HTR-8/SVneo (cell line): ENCODE measurements at regions not wholly inside any gene's neighbourhood (a gene's known extent, or its start where the extent isn't known, plus 50 kb on each side); places are given as distances from the start of the nearest gene placed in this dataset.
A peak's percentile ranks its signal among the peaks of the same experiment; 100 is the strongest.

Experiments
- DNase-seq: peaks from one replicate; pipeline ENCODE4 v3.0.0; 2011; ENCODE audit warnings: low spot score, mixed read lengths; ENCODE audit not compliant: insufficient read length
- FAIRE-seq: peaks from 2 replicates; lab custom pipeline; 2011; peaks lifted over from hg19 to GRCh38; lab: Jason Lieb, UNC

- FAIRE-seq: no peak
Observed at GRCh38 chr10:78851647-78852046, 217.1 kb upstream of the ZMIZ1 start.

GRCh38 chr10:78852466-78853240, 216.1 kb upstream of the ZMIZ1 start:
- FAIRE-seq (no peak), DNase-seq (no peak)

More at GRCh38 chr10:78851647-78852046, 217.1 kb upstream of the ZMIZ1 start:
- no peak for DNase-seq

DNA sequence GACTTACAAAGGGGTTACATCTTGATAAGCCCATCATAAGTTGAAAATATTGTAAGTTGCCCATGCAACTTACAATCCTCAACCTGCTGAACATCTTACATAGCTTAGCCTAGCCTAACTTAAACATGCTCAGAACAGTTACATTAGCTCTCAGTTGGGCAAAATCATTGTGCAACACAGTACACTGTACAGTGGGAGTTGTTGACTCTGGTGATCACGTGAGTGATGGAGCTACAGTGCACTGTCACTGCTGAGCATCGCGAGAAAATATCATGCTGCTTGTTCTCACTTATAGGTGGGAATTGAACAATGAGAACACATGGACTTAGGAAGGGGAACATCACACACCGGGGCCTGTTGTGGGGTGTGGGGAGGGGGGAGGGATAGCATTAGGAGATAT, 214.9 kb upstream of the ZMIZ1 start:
- FAIRE-seq: peak; percentile 83
- no peak for DNase-seq

GRCh38 chr10:78856421-78856820, 212.3 kb upstream of the ZMIZ1 start:
- FAIRE-seq: no peak
- no peak for DNase-seq

DNA sequence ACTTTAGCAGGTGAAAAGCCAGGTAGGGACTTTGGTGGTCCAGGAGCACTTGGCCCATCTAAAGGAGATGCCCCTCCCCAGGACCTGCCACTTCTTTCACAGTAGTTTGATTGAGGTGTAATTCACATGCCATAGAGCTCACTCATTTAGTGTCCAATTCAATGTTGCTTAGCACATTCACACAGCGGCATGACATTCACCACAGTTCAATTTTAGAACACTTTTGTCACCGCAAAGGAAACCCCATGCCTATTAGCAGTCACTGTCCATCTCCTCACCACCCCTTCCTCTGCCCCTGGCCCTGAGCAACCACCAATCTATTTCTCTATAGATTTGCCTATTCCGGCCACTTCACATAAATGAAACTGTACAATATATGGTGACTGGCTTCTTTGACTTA, 211.6 kb upstream of the ZMIZ1 start:
- no peak for DNase-seq
- FAIRE-seq: no peak

DNA sequence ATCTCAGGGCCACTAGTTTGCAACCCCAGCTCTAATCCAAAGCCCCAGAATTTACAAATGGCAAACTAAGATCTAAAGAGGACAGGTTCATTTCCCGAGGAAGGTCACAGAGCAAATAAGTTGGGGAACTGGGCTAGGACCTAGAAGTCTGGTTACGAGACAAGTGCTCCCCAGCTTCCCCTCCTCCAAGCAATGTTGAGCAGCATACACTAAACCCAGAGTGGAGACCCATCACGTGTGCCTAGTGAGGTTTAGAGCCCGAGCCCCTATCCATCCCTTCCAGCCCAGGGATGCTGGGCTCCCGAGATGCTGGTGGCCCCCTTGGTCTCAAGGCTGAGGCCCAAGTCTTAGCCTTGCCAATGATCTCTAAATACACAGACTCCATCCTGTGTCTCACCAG, 209.5 kb upstream of the ZMIZ1 start:
- no peak for DNase-seq
- FAIRE-seq: no peak

GRCh38 chr10:78859769-78860168, 209.0 kb upstream of the ZMIZ1 start:
- FAIRE-seq: no peak
- no peak for DNase-seq

DNA sequence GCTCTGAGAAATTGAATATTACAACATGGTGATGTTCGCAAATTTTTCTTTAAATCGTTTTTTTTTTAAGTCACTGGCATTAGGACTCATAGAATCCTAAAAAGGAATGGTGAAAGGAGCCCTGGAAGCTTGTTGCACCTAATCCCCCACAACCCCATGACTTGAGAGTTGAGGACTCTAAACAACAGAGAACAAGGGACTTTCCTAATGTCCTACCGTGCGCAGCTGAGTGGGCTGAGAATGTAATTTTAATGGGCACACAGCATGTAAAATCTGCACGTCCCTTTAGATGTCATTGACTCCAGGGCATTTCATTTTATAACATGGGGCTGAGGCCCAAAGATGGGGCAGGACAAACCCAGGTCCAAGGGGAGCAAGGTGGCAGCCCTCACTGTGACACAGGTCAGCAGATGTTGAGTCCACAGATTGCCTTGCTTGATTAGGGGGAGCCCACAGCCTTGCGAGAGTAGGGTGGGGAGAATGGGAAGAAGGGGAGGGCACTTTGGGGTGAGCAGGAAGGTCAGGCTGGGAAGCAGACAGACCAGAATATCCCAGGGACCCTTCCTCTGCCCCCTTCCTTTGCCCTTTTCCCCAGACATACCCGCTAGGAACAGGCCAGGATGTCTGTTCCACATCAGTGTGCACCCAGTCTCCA, 208.4 kb upstream of the ZMIZ1 start:
- no peak for FAIRE-seq
- DNase-seq: no peak

DNA sequence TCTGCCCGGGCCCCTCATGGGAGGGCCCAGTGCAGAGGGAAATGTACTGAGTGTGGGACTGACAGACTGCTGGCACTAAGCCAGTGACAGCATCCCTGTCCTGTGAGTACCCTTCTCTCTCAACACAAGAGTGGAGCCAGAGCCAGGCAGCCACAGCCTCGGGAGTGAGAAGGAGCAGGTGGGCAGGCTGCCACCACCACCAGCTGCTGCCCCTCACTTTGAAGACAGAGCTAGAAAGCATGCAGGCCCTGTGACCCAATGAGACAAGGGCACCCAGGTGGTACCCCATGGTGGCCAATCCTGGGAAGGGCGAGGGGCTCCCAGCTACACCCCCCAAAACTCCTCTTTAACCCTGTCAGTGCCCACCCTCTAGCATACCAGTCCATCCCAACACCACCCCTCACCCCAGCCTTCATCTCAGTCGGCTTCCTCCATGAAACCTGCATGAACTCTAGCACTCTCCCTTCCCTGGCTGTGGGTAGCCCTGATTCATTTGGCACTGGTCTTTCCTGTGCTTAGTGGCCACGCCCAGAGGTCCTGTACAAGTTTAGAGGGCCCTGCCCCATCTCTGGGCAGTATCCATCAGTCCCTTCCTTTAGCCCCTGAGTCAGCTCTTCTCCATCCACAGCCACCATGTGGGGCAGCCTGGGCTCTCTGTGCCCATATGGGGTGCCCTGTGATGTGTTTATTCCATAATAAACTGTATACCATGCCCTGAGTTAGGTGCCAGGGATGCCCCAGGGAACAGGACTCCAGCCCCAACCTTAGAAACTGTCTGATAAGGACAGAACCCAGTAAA, 207.0 kb upstream of the ZMIZ1 start:
- FAIRE-seq: no peak
- DNase-seq: no peak

- DNase-seq: no peak
- FAIRE-seq: no peak
Observed at GRCh38 chr10:78862328-78862640, 206.5 kb upstream of the ZMIZ1 start.

GRCh38 chr10:78863140-78863905, 205.4 kb upstream of the ZMIZ1 start:
- FAIRE-seq: no peak
- no peak for DNase-seq

DNA sequence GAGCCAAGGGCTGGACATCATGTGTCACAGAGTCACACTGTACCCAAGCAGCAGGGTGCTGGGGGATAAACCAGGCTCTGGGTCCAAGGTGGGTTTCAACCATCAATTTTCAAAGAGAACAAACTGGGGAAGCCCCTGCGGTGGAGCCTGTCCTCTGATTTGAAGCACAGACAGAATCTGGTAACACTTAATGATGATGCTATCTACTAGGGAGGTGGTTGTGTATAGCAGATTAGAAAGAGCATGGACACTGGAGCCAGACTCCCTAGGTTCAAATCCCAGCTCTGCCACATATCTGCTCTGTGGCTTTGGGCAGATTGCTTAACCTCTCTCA, 204.9 kb upstream of the ZMIZ1 start:
- DNase-seq (no peak), FAIRE-seq (no peak)

- no peak for DNase-seq
- FAIRE-seq: no peak
Observed at GRCh38 chr10:78864761-78865537, 203.8 kb upstream of the ZMIZ1 start.

GRCh38 chr10:78865538-78865875, 203.3 kb upstream of the ZMIZ1 start:
- no peak for DNase-seq
- no peak for FAIRE-seq

DNA sequence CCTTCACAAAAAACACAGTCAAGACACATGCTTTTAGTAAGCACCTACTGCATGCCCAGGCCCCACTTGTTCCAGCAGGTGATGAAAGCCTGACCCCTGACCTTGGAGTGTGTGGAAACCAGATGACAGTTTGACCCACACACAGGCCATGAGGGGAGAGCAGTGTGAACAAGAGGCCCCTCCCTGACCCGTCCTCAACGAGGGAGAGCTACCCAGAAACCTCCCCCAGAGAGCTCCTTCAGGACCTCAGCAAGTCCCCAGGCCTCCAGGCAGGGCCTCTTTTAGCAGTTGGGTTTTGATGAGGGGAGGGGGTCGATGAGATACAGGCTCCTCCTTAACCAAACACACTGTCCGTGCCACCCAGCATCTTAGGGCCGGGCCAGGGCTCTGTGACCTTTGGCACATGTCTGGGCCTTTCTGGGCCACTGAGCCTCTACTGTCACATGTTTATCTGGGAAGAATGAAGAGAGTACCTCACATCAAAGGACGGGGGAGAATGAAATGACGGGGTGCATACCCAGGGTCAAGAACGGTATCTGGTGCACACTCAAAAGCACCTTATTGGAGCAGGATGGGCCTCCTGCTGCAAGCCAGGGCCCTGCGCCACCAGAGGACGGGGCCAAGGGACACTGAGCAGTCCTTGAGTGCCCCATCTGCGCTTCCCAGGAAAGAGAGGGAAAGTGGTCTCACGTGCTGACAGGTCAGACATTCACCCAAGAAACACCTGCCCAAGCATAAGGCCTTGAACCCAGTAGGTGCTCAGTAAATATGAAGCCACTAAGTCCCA, 202.6 kb upstream of the ZMIZ1 start:
- no peak for FAIRE-seq
- no peak for DNase-seq

- DNase-seq (no peak), FAIRE-seq (no peak)
Observed at GRCh38 chr10:78866731-78867554, 201.8 kb upstream of the ZMIZ1 start.

DNA sequence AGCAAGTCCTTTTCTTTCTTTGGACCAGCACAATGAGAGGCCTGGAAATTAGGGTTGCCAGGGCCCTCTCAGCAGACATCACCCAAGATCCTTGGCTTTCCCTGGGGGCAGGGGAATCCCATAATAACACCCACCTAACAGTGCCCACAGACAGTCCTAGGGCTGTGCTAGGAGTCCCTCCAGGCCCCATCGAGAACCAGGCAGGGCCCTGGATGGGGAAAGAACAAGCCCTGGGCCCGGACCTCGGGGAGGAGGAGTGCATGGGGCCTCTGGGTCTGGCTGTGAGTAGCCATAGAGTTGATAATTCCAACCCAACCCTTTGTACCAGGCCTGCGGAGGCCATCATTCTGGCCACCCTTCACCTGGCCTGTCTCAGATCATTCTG, 201.2 kb upstream of the ZMIZ1 start:
- no peak for DNase-seq
- FAIRE-seq: no peak

DNA sequence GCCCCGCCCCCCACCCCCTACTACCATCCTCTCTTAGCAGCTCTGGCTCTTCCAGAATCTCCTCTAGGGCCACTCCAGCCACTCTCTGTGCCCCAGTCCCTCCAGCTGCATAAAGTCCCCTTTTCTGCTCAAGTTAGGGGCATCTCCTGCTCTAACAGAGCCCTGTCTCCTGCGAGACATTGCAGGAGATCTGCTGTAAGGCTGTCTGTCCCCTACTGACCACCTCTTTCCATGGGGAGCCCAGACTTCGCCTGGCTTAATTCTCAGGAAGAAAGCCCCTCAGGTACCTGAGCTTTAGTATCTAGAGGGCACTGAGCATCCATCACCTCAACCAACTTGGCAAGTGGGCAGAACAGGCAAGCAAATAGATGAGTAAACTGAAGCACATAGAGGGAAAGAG, 200.7 kb upstream of the ZMIZ1 start:
- DNase-seq (no peak), FAIRE-seq (no peak)

DNA sequence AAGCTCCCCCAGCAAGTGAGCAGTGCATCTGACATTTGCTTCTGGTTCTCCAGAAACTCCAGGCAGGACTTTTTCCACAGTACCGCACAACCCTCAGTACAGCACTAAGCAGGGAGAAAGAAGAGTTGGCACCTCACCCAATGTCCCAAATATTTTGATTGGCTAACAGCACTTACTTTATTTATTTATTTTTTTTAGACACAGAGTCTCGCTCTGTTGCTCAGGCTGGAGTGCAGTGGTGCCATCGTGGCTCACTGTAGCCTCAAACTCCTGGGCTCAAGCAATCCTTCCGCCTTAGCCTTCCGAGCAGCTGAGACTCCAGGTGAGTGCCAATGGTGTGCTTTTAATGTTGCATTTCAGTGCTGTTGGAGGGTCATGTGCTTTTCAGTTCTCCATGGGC, 200.3 kb upstream of the ZMIZ1 start:
- no peak for FAIRE-seq
- DNase-seq: no peak
